ENCODE measurements at regions not wholly inside any gene's neighbourhood (a gene's known extent, or its start where the extent isn't known, plus 50 kb on each side); places are given as distances from the start of the nearest gene placed in this dataset.

DNA sequence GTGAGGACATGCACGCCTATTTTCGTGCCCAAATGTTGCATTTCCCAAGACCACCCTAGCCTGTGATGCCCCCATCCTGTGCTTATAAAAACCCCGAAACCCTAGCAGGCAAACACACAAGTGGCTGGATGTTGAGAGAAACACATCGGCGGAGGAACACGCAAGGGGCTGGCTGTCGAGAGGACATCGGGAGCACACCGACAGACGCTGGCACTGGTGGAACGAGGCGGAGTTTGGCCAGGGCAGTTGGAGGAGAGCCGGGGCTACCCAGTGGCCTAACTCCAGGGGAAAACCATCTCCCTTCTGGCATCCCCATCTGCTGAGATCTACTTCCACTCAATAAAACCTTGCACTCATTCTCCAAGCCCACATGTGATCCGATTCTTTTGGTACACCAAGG, 225.9 kb upstream of the GRIK2 start:
- TF ChIP-seq, protein P1, sequence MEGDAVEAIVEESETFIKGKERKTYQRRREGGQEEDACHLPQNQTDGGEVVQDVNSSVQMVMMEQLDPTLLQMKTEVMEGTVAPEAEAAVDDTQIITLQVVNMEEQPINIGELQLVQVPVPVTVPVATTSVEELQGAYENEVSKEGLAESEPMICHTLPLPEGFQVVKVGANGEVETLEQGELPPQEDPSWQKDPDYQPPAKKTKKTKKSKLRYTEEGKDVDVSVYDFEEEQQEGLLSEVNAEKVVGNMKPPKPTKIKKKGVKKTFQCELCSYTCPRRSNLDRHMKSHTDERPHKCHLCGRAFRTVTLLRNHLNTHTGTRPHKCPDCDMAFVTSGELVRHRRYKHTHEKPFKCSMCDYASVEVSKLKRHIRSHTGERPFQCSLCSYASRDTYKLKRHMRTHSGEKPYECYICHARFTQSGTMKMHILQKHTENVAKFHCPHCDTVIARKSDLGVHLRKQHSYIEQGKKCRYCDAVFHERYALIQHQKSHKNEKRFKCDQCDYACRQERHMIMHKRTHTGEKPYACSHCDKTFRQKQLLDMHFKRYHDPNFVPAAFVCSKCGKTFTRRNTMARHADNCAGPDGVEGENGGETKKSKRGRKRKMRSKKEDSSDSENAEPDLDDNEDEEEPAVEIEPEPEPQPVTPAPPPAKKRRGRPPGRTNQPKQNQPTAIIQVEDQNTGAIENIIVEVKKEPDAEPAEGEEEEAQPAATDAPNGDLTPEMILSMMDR (conservative IDR thresholded peaks at IDR 0.05), result no peak
- no peak for TF ChIP-seq ZFX (IDR thresholded peaks at IDR 0.05)

Measured in C4-2B (cell line).